ENCODE measurements at regions not wholly inside any gene's neighbourhood (a gene's known extent, or its start where the extent isn't known, plus 50 kb on each side); places are given as distances from the start of the nearest gene placed in this dataset.
A peak's percentile ranks its signal among the peaks of the same experiment; 100 is the strongest.

DNA sequence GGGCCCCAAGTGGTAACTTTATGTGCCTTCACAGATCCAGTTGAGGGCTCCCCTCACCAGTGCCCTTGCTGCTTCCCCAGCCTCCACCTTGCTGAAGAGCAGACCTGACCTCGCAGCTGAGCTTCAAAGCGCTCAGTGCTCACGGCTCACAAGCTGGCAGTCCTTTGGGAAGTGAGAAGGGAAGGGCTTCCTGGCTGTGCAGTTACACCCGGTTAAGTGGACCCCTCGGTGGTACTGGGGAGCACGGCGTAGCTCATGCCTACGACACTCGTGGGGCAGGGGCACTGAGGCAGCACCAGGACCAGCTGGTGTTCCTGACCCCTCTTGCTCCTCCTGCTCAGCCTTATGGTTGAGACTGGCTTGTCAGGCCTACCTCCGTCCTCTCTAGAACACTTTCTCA, 629.0 kb upstream of the TBL1XR1 start:
- H3K4me1 Mint-ChIP-seq (ENCODE audit: low read depth, unreplicated experiment), result peaks cover 74% of the 10 kb centered on the region
- intact Hi-C loops (cut with micrococcal nuclease; ENCODE audit: unreplicated experiment), result loop anchor here (2.0 to 5.0 kb wide), 3 partner anchors 103 to 304 kb away; no protein-coding TSS in a partner anchor
- H3K27me3 Mint-ChIP-seq (ENCODE audit: unreplicated experiment), result no peaks in the 10 kb centered on the region

DNA sequence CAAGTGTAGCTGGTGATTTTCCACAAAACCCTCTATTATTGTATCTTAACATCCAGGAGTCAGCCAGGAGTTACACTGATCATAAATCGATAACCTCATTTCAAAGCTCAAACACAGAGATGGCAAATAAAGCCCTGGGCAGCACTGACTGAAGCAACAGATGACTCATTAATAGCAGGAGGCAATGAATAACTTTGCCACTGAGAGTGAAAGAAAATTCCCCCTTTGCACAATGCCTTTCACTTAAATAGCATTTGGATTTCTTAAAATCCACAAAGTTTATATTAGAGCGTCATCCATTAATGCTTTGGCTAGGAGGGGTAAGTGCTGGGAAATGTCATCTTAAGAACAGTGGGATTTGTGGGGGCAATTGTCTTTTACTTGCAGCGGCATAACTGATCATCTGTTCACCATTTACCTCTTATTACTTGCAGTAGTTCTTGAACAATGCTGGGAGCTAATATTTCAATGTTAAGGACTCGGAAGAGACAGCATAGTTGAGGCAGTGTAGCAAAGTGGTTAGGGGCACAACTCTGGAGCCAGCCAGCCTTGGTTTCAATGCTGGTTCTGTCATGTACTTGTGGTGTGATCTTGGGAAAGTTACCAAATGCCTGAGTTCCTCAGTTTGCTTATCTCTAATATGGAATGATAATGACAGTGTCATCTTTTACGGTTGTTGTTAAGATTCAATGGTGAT, 630.4 kb upstream of the TBL1XR1 start:
- Mint-ChIP-seq H3K9me3 (ENCODE audit: low read depth, unreplicated experiment) (no peaks in the 10 kb centered on the region), H3K27ac (ENCODE audit: unreplicated experiment) (peak overlapping the region; percentile 85), H3K36me3 (ENCODE audit: insufficient read depth, unreplicated experiment) (peaks cover 5% of the 10 kb centered on the region), H3K4me3 (ENCODE audit: low read depth, unreplicated experiment) (peak overlapping the region; percentile 48), H3K4me1 (ENCODE audit: low read depth, unreplicated experiment) (peaks cover 77% of the 10 kb centered on the region), H3K27me3 (ENCODE audit: unreplicated experiment) (no peaks in the 10 kb centered on the region)
- CTCF ChIA-PET, result interaction anchor here (0.7 to 1.5 kb wide), 8 partner anchors 12 to 776 kb away, joined by 3 to 4 read pairs (median 3); no protein-coding TSS in a partner anchor
- DNase-seq, result peak; percentile 68
- TF ChIP-seq CTCF (IDR thresholded peaks at IDR 0.05; ENCODE audit: unreplicated experiment), result no peak
- intact Hi-C loops (cut with micrococcal nuclease; ENCODE audit: unreplicated experiment), result loop anchor here (2.0 to 5.0 kb wide), 3 partner anchors 101 to 305 kb away; no protein-coding TSS in a partner anchor
- TSS peak; percentile 90 for BruUV-seq (replicated peaks)

More for the DNA sequence above, 629.0 kb upstream of the TBL1XR1 start:
- no TSS peak for BruUV-seq (replicated peaks)
- no peak for DNase-seq
- no peaks in the 10 kb centered on the region for H3K9me3 Mint-ChIP-seq (ENCODE audit: low read depth, unreplicated experiment)
- peaks cover 5% of the 10 kb centered on the region for H3K36me3 Mint-ChIP-seq (ENCODE audit: insufficient read depth, unreplicated experiment)
- CTCF ChIA-PET, result no interaction called here
- TF ChIP-seq CTCF (IDR thresholded peaks at IDR 0.05; ENCODE audit: unreplicated experiment), result no peak
- H3K27ac Mint-ChIP-seq (ENCODE audit: unreplicated experiment), result no peak overlapping the region
- no peak overlapping the region for H3K4me3 Mint-ChIP-seq (ENCODE audit: low read depth, unreplicated experiment)

DNA sequence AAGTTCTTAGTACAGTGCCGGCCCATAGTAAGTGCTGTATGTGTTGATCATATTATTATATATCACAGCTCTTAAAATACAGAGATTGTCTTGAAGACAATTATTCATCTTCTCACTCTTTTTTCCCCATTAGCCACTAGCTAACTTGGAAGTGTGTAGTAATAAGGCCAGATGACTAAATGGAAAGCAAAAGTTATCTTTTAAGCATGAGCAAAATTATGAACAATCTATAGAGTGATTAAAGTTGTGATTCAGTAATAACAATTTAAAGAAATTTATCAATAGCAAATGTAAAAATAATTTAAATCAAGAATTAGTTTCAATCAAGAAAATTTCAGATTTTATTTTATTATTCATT, 630.9 kb upstream of the TBL1XR1 start:
- peak overlapping the region; percentile 85 for H3K27ac Mint-ChIP-seq (ENCODE audit: unreplicated experiment)
- H3K27me3 Mint-ChIP-seq (ENCODE audit: unreplicated experiment), result no peaks in the 10 kb centered on the region
- no peaks in the 10 kb centered on the region for H3K9me3 Mint-ChIP-seq (ENCODE audit: low read depth, unreplicated experiment)
- peaks cover 7% of the 10 kb centered on the region for H3K36me3 Mint-ChIP-seq (ENCODE audit: insufficient read depth, unreplicated experiment)
- no TSS peak for BruUV-seq (replicated peaks)
- peak overlapping the region; percentile 48 for H3K4me3 Mint-ChIP-seq (ENCODE audit: low read depth, unreplicated experiment)
- intact Hi-C loops (cut with micrococcal nuclease; ENCODE audit: unreplicated experiment), result loop anchor here (5.0 kb wide), 2 partner anchors 211 to 306 kb away; no protein-coding TSS in a partner anchor
- no peak for DNase-seq
- TF ChIP-seq CTCF (IDR thresholded peaks at IDR 0.05; ENCODE audit: unreplicated experiment), result no peak
- CTCF ChIA-PET, result interaction anchor here (0.7 to 1.3 kb wide), 3 partner anchors 13 to 304 kb away, joined by 3 to 4 read pairs (median 3); no protein-coding TSS in a partner anchor
- peaks cover 76% of the 10 kb centered on the region for H3K4me1 Mint-ChIP-seq (ENCODE audit: low read depth, unreplicated experiment)

GRCh38 chr3:177830411-177830849, 633.1 kb upstream of the TBL1XR1 start:
- no peaks in the 10 kb centered on the region for H3K9me3 Mint-ChIP-seq (ENCODE audit: low read depth, unreplicated experiment)
- H3K27ac Mint-ChIP-seq (ENCODE audit: unreplicated experiment), result peak overlapping the region; percentile 9
- TF ChIP-seq CTCF (IDR thresholded peaks at IDR 0.05; ENCODE audit: unreplicated experiment), result no peak
- CTCF ChIA-PET, result no interaction called here
- H3K4me3 Mint-ChIP-seq (ENCODE audit: low read depth, unreplicated experiment), result no peak overlapping the region
- intact Hi-C loops (cut with micrococcal nuclease; ENCODE audit: unreplicated experiment), result no loop called here
- H3K4me1 Mint-ChIP-seq (ENCODE audit: low read depth, unreplicated experiment), result peaks cover 76% of the 10 kb centered on the region
- BruUV-seq (replicated peaks), result no TSS peak
- no peaks in the 10 kb centered on the region for H3K27me3 Mint-ChIP-seq (ENCODE audit: unreplicated experiment)
- H3K36me3 Mint-ChIP-seq (ENCODE audit: insufficient read depth, unreplicated experiment), result peaks cover 11% of the 10 kb centered on the region
- DNase-seq, result no peak

Data from Calu3 (cell line).